Ishikawa (cell line): ENCODE measurements at regions not wholly inside any gene's neighbourhood (a gene's known extent, or its start where the extent isn't known, plus 50 kb on each side); places are given as distances from the start of the nearest gene placed in this dataset.

Source experiments
- CEBPB ChIP-seq: IDR thresholded peaks from 2 replicates; pipeline ENCODE4 v1.6.1; 2012
- CREB1 ChIP-seq: IDR thresholded peaks from 2 replicates; pipeline ENCODE4 v1.6.1; 2012; ENCODE audit warnings: low read depth
- EGR1 ChIP-seq: IDR thresholded peaks from 2 replicates; pipeline ENCODE4 v1.6.1; 2012
- EP300 ChIP-seq: IDR thresholded peaks from 2 replicates; pipeline ENCODE4 v1.6.1; 2012; ENCODE audit warnings: borderline replicate concordance
- FOXM1 ChIP-seq: IDR thresholded peaks from 2 replicates; pipeline ENCODE4 v1.6.1; 2012; ENCODE audit warnings: low read depth, borderline replicate concordance
- NFIC ChIP-seq: IDR thresholded peaks from 2 replicates; pipeline ENCODE4 v1.6.1; 2012
- RAD21 ChIP-seq: IDR thresholded peaks from 2 replicates; pipeline ENCODE4 v1.6.1; 2012; ENCODE audit warnings: low read depth
- TAF1 ChIP-seq: IDR thresholded peaks from 2 replicates; pipeline ENCODE4 v1.6.1; 2012; ENCODE audit warnings: low read depth, mild to moderate bottlenecking
- TEAD4 ChIP-seq: IDR thresholded peaks from 2 replicates; pipeline ENCODE4 v1.6.1; 2012
- YY1 ChIP-seq: IDR thresholded peaks from 2 replicates; pipeline ENCODE4 v1.6.1; 2012; ENCODE audit warnings: low read depth
- ZBTB7A ChIP-seq: IDR thresholded peaks from 2 replicates; pipeline ENCODE4 v1.6.1; 2012; ENCODE audit warnings: low read depth
- TF ChIP-seq, protein P1 (sequence below): IDR thresholded peaks from 2 replicates; pipeline ENCODE4 v1.6.1; 2012
- TF ChIP-seq, protein P2 (sequence below): IDR thresholded peaks from 2 replicates; pipeline ENCODE4 v1.6.1; 2012; ENCODE audit warnings: low read depth, mild to moderate bottlenecking
- TF ChIP-seq, protein P3 (sequence below): IDR thresholded peaks from 2 replicates; pipeline ENCODE4 v1.6.1; 2012

DNA sequence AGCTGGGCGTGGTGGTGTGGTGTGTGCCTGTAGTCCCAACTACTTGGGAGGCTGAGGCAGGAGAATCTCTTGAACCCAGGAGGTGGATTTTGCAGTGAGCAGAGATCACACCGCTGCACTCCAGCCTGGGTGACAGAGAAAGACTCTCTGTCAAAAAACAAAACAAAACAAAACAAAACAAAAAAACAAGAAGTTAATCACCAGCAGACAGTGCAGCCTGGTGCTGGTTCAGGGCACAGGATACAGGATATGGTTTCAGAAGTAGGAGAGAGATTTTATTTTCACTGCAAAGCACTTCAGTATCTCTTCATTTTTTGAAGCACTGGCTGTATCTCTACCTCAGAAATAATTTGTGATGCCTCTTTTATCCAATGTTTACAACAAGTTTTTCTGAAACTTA is 1222.9 kb upstream of the PRKX start:
- TF ChIP-seq, protein P1, sequence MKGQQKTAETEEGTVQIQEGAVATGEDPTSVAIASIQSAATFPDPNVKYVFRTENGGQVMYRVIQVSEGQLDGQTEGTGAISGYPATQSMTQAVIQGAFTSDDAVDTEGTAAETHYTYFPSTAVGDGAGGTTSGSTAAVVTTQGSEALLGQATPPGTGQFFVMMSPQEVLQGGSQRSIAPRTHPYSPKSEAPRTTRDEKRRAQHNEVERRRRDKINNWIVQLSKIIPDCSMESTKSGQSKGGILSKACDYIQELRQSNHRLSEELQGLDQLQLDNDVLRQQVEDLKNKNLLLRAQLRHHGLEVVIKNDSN, result no peak
- TF ChIP-seq YY1 (no peak), CREB1 (no peak), TAF1 (no peak), EP300 (no peak), CEBPB (no peak), FOXM1 (no peak), RAD21 (no peak), NFIC (no peak), TEAD4 (no peak), EGR1 (no peak), ZBTB7A (no peak)
- TF ChIP-seq, protein P2, sequence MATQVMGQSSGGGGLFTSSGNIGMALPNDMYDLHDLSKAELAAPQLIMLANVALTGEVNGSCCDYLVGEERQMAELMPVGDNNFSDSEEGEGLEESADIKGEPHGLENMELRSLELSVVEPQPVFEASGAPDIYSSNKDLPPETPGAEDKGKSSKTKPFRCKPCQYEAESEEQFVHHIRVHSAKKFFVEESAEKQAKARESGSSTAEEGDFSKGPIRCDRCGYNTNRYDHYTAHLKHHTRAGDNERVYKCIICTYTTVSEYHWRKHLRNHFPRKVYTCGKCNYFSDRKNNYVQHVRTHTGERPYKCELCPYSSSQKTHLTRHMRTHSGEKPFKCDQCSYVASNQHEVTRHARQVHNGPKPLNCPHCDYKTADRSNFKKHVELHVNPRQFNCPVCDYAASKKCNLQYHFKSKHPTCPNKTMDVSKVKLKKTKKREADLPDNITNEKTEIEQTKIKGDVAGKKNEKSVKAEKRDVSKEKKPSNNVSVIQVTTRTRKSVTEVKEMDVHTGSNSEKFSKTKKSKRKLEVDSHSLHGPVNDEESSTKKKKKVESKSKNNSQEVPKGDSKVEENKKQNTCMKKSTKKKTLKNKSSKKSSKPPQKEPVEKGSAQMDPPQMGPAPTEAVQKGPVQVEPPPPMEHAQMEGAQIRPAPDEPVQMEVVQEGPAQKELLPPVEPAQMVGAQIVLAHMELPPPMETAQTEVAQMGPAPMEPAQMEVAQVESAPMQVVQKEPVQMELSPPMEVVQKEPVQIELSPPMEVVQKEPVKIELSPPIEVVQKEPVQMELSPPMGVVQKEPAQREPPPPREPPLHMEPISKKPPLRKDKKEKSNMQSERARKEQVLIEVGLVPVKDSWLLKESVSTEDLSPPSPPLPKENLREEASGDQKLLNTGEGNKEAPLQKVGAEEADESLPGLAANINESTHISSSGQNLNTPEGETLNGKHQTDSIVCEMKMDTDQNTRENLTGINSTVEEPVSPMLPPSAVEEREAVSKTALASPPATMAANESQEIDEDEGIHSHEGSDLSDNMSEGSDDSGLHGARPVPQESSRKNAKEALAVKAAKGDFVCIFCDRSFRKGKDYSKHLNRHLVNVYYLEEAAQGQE, result no peak
- TF ChIP-seq, protein P3, sequence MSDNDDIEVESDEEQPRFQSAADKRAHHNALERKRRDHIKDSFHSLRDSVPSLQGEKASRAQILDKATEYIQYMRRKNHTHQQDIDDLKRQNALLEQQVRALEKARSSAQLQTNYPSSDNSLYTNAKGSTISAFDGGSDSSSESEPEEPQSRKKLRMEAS, result no peak
